Activated naive CD8-positive, alpha-beta T cell treated with anti-CD3 and anti-CD28 coated beads, Interleukin-2, amount 10 ng/mL, durations not matched to agents 7 days and 5 days (primary cell): ENCODE measurements at regions not wholly inside any gene's neighbourhood (a gene's known extent, or its start where the extent isn't known, plus 50 kb on each side); places are given as distances from the start of the nearest gene placed in this dataset.

ENCODE experiments used
- ATAC-seq: fragments of 150-1000 bp; cut with Tn5 transposase; one replicate; pipeline ENCODE4 v1.10.0; 2021; ENCODE audit warnings: low read depth, moderate library complexity
- POLR2A ChIA-PET: fragments of 350-600 bp; sonication (Branson Sonifier 250); formaldehyde crosslinking; loops from one replicate; lab custom pipeline; 2021; ENCODE audit warnings: antibody characterized with exemption; lab: Charles Lee
- DNase-seq: peaks from one replicate; pipeline ENCODE4 v3.0.0; 2021
- H3K27ac Mint-ChIP-seq: one replicate; pipeline ENCODE4 v1.8.0; 2022; ENCODE audit warnings: mild to moderate bottlenecking, mixed read lengths
- H3K27me3 Mint-ChIP-seq: one replicate; pipeline ENCODE4 v1.8.0; 2022; ENCODE audit warnings: mild to moderate bottlenecking, moderate library complexity, mixed read lengths
- H3K36me3 Mint-ChIP-seq: one replicate; pipeline ENCODE4 v1.8.0; 2021; ENCODE audit warnings: mild to moderate bottlenecking, mixed read lengths
- H3K4me1 Mint-ChIP-seq: one replicate; pipeline ENCODE4 v1.8.0; 2021; ENCODE audit warnings: mixed read lengths
- H3K4me3 Mint-ChIP-seq: one replicate; pipeline ENCODE4 v1.8.0; 2022; ENCODE audit warnings: mild to moderate bottlenecking, moderate library complexity, mixed read lengths
- H3K9me3 Mint-ChIP-seq: one replicate; pipeline ENCODE4 v1.8.0; 2021; ENCODE audit warnings: mixed read lengths

GRCh38 chr3:22453906-22454535 is 703.0 kb upstream of the ZNF385D start:
- no peaks in the 10 kb centered on the region for H3K9me3 Mint-ChIP-seq
- H3K4me1 Mint-ChIP-seq = no peaks in the 10 kb centered on the region
- ATAC-seq (no peak), DNase-seq (no peak)
- no peak overlapping the region for H3K4me3 Mint-ChIP-seq
- no peak overlapping the region for H3K27ac Mint-ChIP-seq
- no peaks in the 10 kb centered on the region for H3K36me3 Mint-ChIP-seq
- POLR2A ChIA-PET = no interaction called here
- H3K27me3 Mint-ChIP-seq = no peaks in the 10 kb centered on the region

- H3K36me3 Mint-ChIP-seq = no peaks in the 10 kb centered on the region
- H3K4me1 Mint-ChIP-seq = no peaks in the 10 kb centered on the region
- no peaks in the 10 kb centered on the region for H3K9me3 Mint-ChIP-seq
- no peaks in the 10 kb centered on the region for H3K27me3 Mint-ChIP-seq
- no peak for ATAC-seq
- H3K27ac Mint-ChIP-seq = no peak overlapping the region
- POLR2A ChIA-PET = no interaction called here
- no peak overlapping the region for H3K4me3 Mint-ChIP-seq
- no peak for DNase-seq
Measured at GRCh38 chr3:22469995-22470394, 719.0 kb upstream of the ZNF385D start.

- H3K36me3 Mint-ChIP-seq = no peaks in the 10 kb centered on the region
- H3K27ac Mint-ChIP-seq = no peak overlapping the region
- no peaks in the 10 kb centered on the region for H3K9me3 Mint-ChIP-seq
- DNase-seq (no peak), ATAC-seq (no peak)
- no peaks in the 10 kb centered on the region for H3K27me3 Mint-ChIP-seq
- no peaks in the 10 kb centered on the region for H3K4me1 Mint-ChIP-seq
- H3K4me3 Mint-ChIP-seq = no peak overlapping the region
- POLR2A ChIA-PET = no interaction called here
Measured at GRCh38 chr3:22471557-22471956, 720.5 kb upstream of the ZNF385D start.

- Mint-ChIP-seq H3K36me3 (no peaks in the 10 kb centered on the region), H3K9me3 (no peaks in the 10 kb centered on the region), H3K27ac (no peak overlapping the region), H3K27me3 (no peaks in the 10 kb centered on the region), H3K4me3 (no peak overlapping the region), H3K4me1 (no peaks in the 10 kb centered on the region)
- ATAC-seq = no peak
- POLR2A ChIA-PET = no interaction called here
- DNase-seq = no peak
Measured at GRCh38 chr3:22474706-22475445, 723.9 kb upstream of the ZNF385D start.

- POLR2A ChIA-PET = no interaction called here
- Mint-ChIP-seq H3K27me3 (no peaks in the 10 kb centered on the region), H3K27ac (no peak overlapping the region), H3K36me3 (no peaks in the 10 kb centered on the region), H3K4me1 (no peaks in the 10 kb centered on the region), H3K4me3 (no peak overlapping the region), H3K9me3 (no peaks in the 10 kb centered on the region)
- ATAC-seq (no peak), DNase-seq (no peak)
Measured at GRCh38 chr3:22475665-22476240, 724.7 kb upstream of the ZNF385D start.

GRCh38 chr3:22476976-22477375 is 726.0 kb upstream of the ZNF385D start:
- Mint-ChIP-seq H3K27ac (no peak overlapping the region), H3K9me3 (no peaks in the 10 kb centered on the region), H3K4me3 (no peak overlapping the region), H3K36me3 (no peaks in the 10 kb centered on the region), H3K4me1 (no peaks in the 10 kb centered on the region), H3K27me3 (no peaks in the 10 kb centered on the region)
- no peak for ATAC-seq
- POLR2A ChIA-PET = no interaction called here
- DNase-seq = no peak

- H3K4me3 Mint-ChIP-seq = no peak overlapping the region
- H3K36me3 Mint-ChIP-seq = no peaks in the 10 kb centered on the region
- H3K27ac Mint-ChIP-seq = no peak overlapping the region
- POLR2A ChIA-PET = no interaction called here
- ATAC-seq = no peak
- H3K27me3 Mint-ChIP-seq = no peaks in the 10 kb centered on the region
- no peak for DNase-seq
- no peaks in the 10 kb centered on the region for H3K4me1 Mint-ChIP-seq
- no peaks in the 10 kb centered on the region for H3K9me3 Mint-ChIP-seq
Measured at GRCh38 chr3:22485954-22486353, 717.2 kb upstream of the UBE2E2 start.

GRCh38 chr3:22490747-22491146 is 712.4 kb upstream of the UBE2E2 start:
- no peak for ATAC-seq
- no peaks in the 10 kb centered on the region for H3K36me3 Mint-ChIP-seq
- H3K27ac Mint-ChIP-seq = no peak overlapping the region
- no peaks in the 10 kb centered on the region for H3K9me3 Mint-ChIP-seq
- H3K4me1 Mint-ChIP-seq = no peaks in the 10 kb centered on the region
- H3K4me3 Mint-ChIP-seq = no peak overlapping the region
- POLR2A ChIA-PET = no interaction called here
- DNase-seq = no peak
- no peaks in the 10 kb centered on the region for H3K27me3 Mint-ChIP-seq

GRCh38 chr3:22491344-22491743 is 711.8 kb upstream of the UBE2E2 start:
- ATAC-seq (no peak), DNase-seq (no peak)
- H3K27me3 Mint-ChIP-seq = no peaks in the 10 kb centered on the region
- no peak overlapping the region for H3K4me3 Mint-ChIP-seq
- H3K36me3 Mint-ChIP-seq = no peaks in the 10 kb centered on the region
- H3K9me3 Mint-ChIP-seq = no peaks in the 10 kb centered on the region
- POLR2A ChIA-PET = no interaction called here
- no peak overlapping the region for H3K27ac Mint-ChIP-seq
- no peaks in the 10 kb centered on the region for H3K4me1 Mint-ChIP-seq

GRCh38 chr3:22492342-22492741 is 710.8 kb upstream of the UBE2E2 start:
- no peaks in the 10 kb centered on the region for H3K4me1 Mint-ChIP-seq
- H3K27ac Mint-ChIP-seq = no peak overlapping the region
- POLR2A ChIA-PET = no interaction called here
- H3K36me3 Mint-ChIP-seq = no peaks in the 10 kb centered on the region
- DNase-seq = no peak
- H3K27me3 Mint-ChIP-seq = no peaks in the 10 kb centered on the region
- ATAC-seq = no peak
- no peaks in the 10 kb centered on the region for H3K9me3 Mint-ChIP-seq
- H3K4me3 Mint-ChIP-seq = no peak overlapping the region

- Mint-ChIP-seq H3K27ac (no peak overlapping the region), H3K4me1 (no peaks in the 10 kb centered on the region), H3K27me3 (no peaks in the 10 kb centered on the region), H3K4me3 (no peak overlapping the region), H3K9me3 (no peaks in the 10 kb centered on the region), H3K36me3 (no peaks in the 10 kb centered on the region)
- ATAC-seq = no peak
- no peak for DNase-seq
- POLR2A ChIA-PET = no interaction called here
Measured at GRCh38 chr3:22495241-22495640, 707.9 kb upstream of the UBE2E2 start.

- ATAC-seq = no peak
- H3K9me3 Mint-ChIP-seq = no peaks in the 10 kb centered on the region
- H3K27me3 Mint-ChIP-seq = no peaks in the 10 kb centered on the region
- POLR2A ChIA-PET = no interaction called here
- DNase-seq = no peak
- no peak overlapping the region for H3K4me3 Mint-ChIP-seq
- no peaks in the 10 kb centered on the region for H3K4me1 Mint-ChIP-seq
- H3K27ac Mint-ChIP-seq = no peak overlapping the region
- no peaks in the 10 kb centered on the region for H3K36me3 Mint-ChIP-seq
Measured at GRCh38 chr3:22495791-22496190, 707.3 kb upstream of the UBE2E2 start.

GRCh38 chr3:22496641-22497040 is 706.5 kb upstream of the UBE2E2 start:
- no peak overlapping the region for H3K27ac Mint-ChIP-seq
- no peak for ATAC-seq
- POLR2A ChIA-PET = no interaction called here
- no peaks in the 10 kb centered on the region for H3K9me3 Mint-ChIP-seq
- H3K4me1 Mint-ChIP-seq = no peaks in the 10 kb centered on the region
- no peak for DNase-seq
- H3K36me3 Mint-ChIP-seq = no peaks in the 10 kb centered on the region
- no peaks in the 10 kb centered on the region for H3K27me3 Mint-ChIP-seq
- no peak overlapping the region for H3K4me3 Mint-ChIP-seq

GRCh38 chr3:22506871-22507270 is 696.3 kb upstream of the UBE2E2 start:
- no peaks in the 10 kb centered on the region for H3K4me1 Mint-ChIP-seq
- no peak for ATAC-seq
- H3K9me3 Mint-ChIP-seq = peaks cover 2% of the 10 kb centered on the region
- H3K27me3 Mint-ChIP-seq = no peaks in the 10 kb centered on the region
- H3K27ac Mint-ChIP-seq = no peak overlapping the region
- H3K36me3 Mint-ChIP-seq = no peaks in the 10 kb centered on the region
- POLR2A ChIA-PET = no interaction called here
- no peak for DNase-seq
- no peak overlapping the region for H3K4me3 Mint-ChIP-seq
